HK-2 (cell line): ENCODE measurements at regions not wholly inside any gene's neighbourhood (a gene's known extent, or its start where the extent isn't known, plus 50 kb on each side); places are given as distances from the start of the nearest gene placed in this dataset.
"Not testable (repeated sequence)": the region's sequence is repeated elsewhere in the genome, so short reads cannot be mapped to it uniquely, and the experiment has no call there.

Source experiments
- DNase-seq: peaks from one replicate; pipeline ENCODE4 v3.0.0-alpha.2; 2018; ENCODE audit not compliant: unreplicated experiment

DNA sequence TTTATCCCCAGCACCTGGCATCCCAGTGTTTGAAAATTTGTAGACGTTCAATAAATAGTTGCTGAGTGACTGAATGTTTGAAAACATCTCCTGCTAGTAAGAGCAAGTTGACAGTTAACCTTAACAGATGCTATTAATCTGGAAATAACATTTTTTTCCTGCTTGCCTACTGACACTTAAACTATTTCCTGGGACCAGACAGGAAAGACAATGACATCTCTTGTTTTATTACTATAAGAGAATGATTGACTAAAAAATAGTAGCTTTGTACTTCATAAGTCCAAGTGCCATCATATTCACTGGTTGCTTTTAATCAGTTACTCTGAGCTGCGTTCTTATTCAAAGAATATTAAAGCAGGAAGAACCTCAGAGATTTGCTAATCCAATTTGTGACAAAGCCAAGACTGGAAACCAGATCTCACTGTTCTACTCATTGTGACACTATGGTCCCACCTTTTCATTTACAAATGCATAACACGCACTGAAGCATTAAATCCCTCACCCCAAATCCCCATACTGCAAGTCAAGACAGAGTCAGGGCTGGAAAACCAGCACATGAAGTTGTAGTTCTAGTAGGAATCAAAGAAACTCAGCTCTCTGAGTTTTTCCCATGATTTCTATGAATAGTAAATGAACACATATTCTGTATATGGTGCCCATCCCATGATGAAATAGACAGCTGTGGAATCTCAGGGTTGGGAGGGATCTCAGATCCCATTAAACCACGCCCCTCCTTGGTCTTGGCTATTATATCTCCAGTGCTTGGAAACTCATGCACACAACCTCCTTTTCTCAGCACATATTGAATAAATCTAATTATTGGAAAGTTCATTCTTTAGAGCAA lies 212.7 kb upstream of the P2RY1 start:
- no peak for DNase-seq

DNA sequence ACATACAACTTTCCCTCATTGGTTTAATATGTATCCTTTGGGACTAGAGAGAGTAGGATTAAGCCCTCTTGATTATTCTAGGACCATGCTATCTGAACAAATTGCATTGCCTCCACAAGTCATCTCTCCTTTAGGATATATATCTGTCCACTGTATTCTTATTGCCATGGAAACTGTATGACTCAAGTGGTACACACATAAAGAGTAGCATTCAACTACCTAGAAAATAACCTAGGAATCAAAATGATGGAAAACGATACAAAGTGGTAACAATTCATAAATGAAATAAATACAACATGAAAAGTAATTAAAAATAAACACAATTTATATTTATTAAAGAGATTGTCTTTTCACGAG lies 212.1 kb upstream of the P2RY1 start:
- no peak for DNase-seq

GRCh38 chr3:152623286-152623911 lies 211.5 kb upstream of the P2RY1 start:
- DNase-seq: no peak

- DNase-seq: no peak
Measured at GRCh38 chr3:152626226-152626625, 208.7 kb upstream of the P2RY1 start.

DNA sequence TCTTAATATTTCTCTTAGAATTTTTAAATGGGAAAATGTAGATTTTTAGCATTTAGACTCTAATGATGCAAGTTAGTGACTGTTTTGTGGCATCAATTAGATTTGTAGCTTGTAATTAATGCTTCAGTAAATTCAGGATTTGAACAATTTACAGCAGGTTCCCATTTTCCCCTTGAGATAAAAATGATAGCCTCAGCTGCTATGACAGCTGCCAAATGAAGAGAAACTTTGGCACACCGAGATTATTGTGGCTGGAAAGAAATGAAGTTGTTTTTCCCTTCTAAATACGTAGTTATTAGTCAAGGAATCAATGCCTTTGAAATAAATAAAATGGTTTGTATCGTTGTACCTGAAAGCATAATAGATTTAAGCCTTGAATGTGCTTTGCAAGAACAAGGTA lies 206.4 kb upstream of the P2RY1 start:
- no peak for DNase-seq

- no peak for DNase-seq
Measured at GRCh38 chr3:152629363-152630122, 205.4 kb upstream of the P2RY1 start.

DNA sequence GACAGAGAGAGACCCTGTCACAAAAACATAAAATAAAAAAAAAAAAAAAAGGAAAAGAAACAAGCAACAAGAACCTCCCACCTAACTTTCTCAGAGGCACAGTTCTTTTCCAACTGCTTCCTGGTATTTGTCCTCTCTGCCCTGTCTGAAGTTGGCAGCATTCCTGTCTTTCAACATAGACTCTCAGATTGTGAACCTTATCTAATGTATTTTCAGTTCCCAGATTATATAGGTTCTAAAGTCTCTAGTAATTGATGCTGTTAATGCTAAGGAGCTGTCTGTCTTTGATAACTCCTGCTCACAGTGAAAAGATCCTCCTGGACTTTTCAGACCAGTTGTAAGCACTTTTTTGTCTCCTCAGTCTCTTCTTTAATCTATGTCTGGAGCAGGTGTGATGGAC lies 199.5 kb upstream of the P2RY1 start:
- DNase-seq: no peak

- no peak for DNase-seq
Measured at GRCh38 chr3:152636651-152637050, 198.3 kb upstream of the P2RY1 start.

DNA sequence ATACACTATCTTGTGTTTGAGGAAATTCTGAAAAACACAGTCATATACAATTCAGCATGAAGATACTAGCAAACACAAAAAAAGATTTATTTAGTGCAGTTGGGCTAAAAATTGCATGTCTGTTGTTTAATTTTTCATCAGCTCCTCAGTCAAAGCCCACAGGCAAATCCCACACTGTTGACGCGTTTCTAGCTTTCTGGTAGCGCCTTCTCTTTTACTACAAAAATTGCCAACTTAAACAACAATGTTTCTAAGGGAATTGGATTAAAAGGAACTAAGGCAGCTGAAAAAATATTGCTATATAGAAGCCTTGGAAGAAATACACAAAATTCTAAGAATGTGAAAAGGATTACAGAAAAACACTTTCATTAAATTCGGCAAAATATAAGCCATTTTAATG lies 196.7 kb upstream of the P2RY1 start:
- DNase-seq: no peak

DNA sequence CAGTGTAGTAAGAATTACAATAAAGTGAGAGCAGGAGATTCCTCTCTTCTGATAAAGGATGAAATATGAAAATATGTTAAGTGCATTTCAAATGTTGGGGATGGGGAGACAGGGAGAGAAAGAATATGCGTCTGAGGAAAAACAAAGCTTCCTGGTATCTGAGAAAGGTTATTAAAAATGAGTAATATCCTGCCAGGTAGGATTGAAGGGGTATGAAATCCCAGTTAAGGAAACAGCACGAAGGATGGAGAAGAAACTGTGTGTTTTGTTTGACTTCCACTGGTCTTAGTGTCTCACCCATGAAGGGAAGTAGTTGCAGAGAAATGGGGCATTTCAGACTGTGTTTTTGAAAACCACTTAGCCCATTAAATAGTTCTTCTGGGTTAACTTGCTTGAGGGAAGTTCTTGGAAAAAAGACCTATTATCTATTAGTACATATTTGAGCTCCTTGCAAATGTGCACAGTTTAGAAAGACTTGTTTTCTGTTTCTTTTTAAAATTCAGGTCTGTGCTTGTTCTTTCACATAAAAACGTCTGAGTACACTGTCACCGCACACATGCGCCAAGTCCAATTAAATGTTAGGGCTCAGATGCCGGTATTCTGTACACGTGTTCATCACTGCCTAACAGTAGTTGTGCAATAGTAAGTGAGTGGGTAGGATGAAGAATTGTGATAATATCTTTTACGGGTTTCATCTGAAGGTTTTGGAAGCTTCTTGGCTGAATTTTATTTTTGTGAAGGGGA lies 196.1 kb upstream of the P2RY1 start:
- no peak for DNase-seq

DNA sequence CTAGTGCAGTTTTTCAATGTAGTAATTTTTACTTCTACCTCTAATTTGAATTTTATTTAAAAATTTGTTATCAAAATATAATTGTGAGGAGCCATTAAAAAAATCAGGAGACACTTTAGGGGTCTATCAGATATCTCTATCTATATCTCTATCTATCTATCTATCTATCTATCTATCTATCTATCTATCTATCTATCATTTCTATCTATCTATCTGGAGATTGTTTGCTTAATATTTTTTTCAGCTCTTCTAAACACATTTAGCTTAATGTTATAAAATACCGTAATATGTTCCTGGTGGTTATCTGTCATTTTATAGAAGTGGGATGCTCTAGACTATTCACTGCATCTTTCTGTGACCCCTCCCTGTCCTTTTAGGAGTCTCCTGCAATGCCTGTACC lies 193.7 kb upstream of the P2RY1 start:
- no peak for DNase-seq

DNA sequence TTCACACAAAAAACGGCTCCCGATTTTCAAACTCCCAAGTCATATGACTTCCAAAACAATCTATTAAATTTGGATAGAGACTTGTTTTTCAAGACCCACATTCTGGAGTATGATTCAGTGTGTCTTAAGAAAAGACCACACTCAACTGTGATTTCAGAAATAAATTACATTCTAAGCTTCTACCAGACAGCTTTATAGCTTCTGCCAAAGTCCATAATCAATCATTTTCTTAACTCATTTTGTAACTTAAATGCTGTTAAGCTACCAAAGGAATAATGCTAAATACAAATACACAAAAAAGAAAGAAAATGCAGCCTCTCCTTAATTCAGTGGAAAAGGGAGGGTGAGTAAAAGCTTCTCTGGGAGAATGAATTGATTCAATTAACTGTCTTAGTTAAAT lies 192.3 kb upstream of the P2RY1 start:
- DNase-seq: no peak

GRCh38 chr3:152644478-152644877 lies 190.5 kb upstream of the P2RY1 start:
- DNase-seq: no peak

DNA sequence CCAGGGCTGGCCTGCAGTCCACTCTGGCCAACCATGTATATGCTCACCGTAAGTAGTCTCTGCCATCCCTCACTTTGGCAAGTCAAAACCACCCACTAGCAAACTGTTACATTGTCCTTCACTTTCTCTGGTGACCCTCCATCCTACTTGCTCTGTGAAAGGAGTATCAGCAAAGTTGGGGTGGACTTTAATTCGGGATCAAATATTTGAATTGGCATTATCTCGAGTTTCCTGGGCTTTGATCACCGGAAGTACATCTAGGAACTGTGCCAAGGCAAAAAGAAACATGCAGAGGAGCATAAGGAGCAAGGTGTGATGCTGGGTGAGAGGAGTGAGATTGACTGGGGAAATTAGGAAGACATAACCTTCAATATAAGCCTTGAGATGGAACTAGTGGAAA lies 188.9 kb upstream of the P2RY1 start:
- no peak for DNase-seq

DNA sequence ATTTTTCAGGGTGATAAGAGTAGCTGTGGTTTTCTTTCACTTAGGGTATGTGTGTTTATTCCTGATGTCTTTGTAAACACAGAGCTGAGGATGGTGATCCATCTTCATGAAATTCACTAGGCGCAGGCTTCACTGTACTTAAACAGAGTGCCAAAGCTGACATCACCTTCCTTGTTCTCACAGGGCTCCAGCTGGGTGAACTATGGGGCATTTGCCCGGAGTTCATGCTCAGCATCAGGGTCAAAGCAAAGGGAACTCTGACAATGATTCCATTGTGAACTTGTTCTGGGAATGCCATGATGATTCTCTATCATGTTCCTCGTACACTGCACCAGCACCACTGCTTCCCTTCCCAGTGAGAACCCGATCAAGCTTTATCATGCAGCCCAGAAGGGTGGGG lies 184.8 kb upstream of the P2RY1 start:
- no peak for DNase-seq

DNA sequence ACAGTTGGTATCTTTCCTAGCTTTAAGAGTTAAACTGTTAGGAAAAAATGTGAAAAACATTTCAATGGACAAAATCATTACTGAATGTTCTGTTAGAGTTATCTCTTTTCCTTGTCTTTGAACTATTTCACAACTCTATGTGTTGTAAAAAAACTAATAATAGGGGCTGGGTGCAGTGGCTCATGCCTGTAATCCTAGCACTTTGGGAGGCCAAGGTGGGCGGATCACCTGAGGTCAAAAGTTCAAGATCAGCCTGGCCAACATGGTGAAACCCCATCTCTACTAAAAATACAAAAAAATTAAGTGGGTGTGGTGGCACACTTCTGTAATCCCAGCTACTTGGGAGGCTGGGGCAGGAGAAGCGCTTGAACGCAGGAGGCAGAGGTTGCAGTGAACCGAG lies 184.0 kb upstream of the P2RY1 start:
- not testable (repeated sequence) for DNase-seq

- no peak for DNase-seq
Measured at GRCh38 chr3:152656214-152656971, 178.5 kb upstream of the P2RY1 start.

- DNase-seq: no peak
Measured at GRCh38 chr3:152656972-152657355, 178.0 kb upstream of the P2RY1 start.

DNA sequence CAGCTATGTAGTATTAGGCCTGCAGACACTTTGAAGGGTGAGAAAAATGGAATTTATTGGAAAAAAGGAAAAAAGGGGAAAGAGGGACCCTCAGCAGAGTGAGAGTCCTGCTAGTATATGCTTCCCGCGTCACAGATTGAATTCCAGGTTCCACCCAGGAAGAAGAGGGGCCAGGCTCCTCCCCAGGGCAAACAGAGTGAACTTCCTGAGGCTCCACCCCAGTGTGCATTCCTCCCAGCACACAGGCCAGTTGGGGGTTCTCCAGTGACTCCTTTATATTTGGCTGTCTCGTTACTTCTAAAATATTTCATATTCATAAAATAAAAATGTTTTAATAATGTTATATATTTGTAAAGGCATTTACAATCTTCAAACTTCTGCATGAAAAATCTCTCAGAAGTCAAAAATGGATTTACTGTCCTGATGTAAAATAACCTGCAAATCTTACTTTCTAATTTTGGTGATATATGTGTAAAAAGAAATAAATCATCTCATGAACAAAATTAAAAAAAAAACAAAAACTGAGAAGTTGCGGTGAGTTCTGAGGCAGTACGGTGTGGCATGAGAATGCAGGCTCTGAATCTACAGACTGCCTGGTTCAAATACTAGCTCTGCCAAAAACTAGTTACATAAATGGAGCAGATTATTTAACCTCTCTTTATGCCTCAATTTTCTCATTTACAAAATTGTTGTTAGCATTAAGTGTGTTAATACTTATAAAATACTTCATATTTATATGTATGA lies 175.8 kb upstream of the P2RY1 start:
- DNase-seq: no peak

- no peak for DNase-seq
Measured at GRCh38 chr3:152662157-152662556, 172.8 kb upstream of the P2RY1 start.

DNA sequence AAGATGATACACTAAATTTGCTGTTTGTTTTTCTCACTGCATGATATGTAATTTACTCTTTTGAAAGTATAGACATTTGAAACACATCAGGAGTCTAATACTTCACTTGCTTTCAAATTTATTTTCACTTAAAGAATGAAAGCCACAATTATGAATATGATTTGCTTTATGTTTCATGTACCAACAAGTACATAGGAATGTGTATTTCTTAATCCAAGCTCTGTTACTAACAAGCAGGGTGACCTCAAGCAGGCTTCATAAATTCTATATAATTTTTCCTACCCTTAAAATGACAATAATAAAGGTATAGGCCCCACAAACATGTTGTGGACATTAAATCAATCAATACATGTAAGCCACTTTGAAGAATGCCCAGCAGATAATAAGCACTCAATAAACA lies 170.2 kb upstream of the P2RY1 start:
- no peak for DNase-seq
